CD4-positive, alpha-beta T cell (primary cell): ENCODE measurements at regions not wholly inside any gene's neighbourhood (a gene's known extent, or its start where the extent isn't known, plus 50 kb on each side); places are given as distances from the start of the nearest gene placed in this dataset.

Experiments used
- ATAC-seq: fragments of 200-7000 bp; cut with Tn5 transposase; one replicate; pipeline ENCODE4 v1.10.0; 2022; ENCODE audit warnings: mild to moderate bottlenecking; ENCODE audit not compliant: poor library complexity
- CTCF ChIA-PET: fragments of 350-600 bp; sonication (Branson Sonifier 250); formaldehyde crosslinking; loops from one replicate; lab custom pipeline; 2021; ENCODE audit warnings: antibody characterized with exemption, inconsistent platforms; lab: Charles Lee
- POLR2A ChIA-PET: fragments of 350-600 bp; sonication (Branson Sonifier 250); formaldehyde crosslinking; loops from one replicate; lab custom pipeline; 2021; ENCODE audit warnings: antibody characterized with exemption, inconsistent platforms; lab: Charles Lee
- DNase-seq, 14 experiments: peaks; one replicate each; pipeline ENCODE4 v3.0.0-alpha.2; 2013 to 2020; ENCODE audit warnings: mixed read lengths in 2 of 14
- H3K27ac ChIP-seq, 2 donors: one replicate each; pipeline versions ENCODE4 v1.5.1 to v1.7.0; 2013; ENCODE audit warnings: low read length in 2 of 2, low read depth in 1 of 2, mild to moderate bottlenecking in 1 of 2
- H3K27me3 ChIP-seq, 2 experiments: 1 replicate in 1 of 2; 2 replicates in 1 of 2; pipeline versions ENCODE4 v1.6.1 to v1.7.0; 2013; ENCODE audit warnings: low read length in 2 of 2, control low read depth in 1 of 2, mild to moderate bottlenecking in 1 of 2, moderate library complexity in 1 of 2; ENCODE audit not compliant: insufficient read depth in 2 of 2, control insufficient read depth in 1 of 2
- H3K36me3 ChIP-seq: one replicate; pipeline ENCODE4 v1.6.1; 2013; ENCODE audit warnings: low read length, control low read depth; ENCODE audit not compliant: insufficient read depth
- H3K4me1 ChIP-seq: one replicate; pipeline ENCODE4 v1.6.1; 2013; ENCODE audit warnings: low read length, control low read depth; ENCODE audit not compliant: insufficient read depth
- H3K4me3 ChIP-seq: one replicate; pipeline ENCODE4 v1.5.1; 2013; ENCODE audit warnings: mild to moderate bottlenecking, low read length, moderate library complexity
- H3K9me3 ChIP-seq, 2 experiments: 1 replicate in 1 of 2; 2 replicates in 1 of 2; pipeline versions ENCODE4 v1.6.1 to v1.7.0; 2013; ENCODE audit warnings: low read length in 2 of 2, mild to moderate bottlenecking in 2 of 2, control low read depth in 1 of 2, moderate library complexity in 1 of 2; ENCODE audit not compliant: control insufficient read depth in 1 of 2, insufficient read depth in 1 of 2
- H3K27ac Mint-ChIP-seq: one replicate; pipeline ENCODE4 v1.8.0; 2020; ENCODE audit warnings: mixed read lengths
- H3K27me3 Mint-ChIP-seq: one replicate; pipeline ENCODE4 v1.8.0; 2021; ENCODE audit warnings: mixed read lengths
- H3K36me3 Mint-ChIP-seq: one replicate; pipeline ENCODE4 v1.8.0; 2021; ENCODE audit warnings: low read depth, mixed read lengths
- H3K4me1 Mint-ChIP-seq: one replicate; pipeline ENCODE4 v1.8.0; 2021; ENCODE audit warnings: low read depth, mixed read lengths
- H3K4me3 Mint-ChIP-seq: one replicate; pipeline ENCODE4 v1.8.0; 2020; ENCODE audit warnings: mild to moderate bottlenecking, mixed read lengths
- H3K9me3 Mint-ChIP-seq: one replicate; pipeline ENCODE4 v1.8.0; 2020; ENCODE audit warnings: mixed read lengths
- intact Hi-C, 2 experiments: fragments of 100-400 bp; cut with DNase I in 1 of 2; cut with micrococcal nuclease in 1 of 2; formaldehyde crosslinking; loops; one replicate each; pipeline versions ENCODE4 v1.15.1 to v1.9.0; 2023 to 2025; cut with DNase I, micrococcal nuclease
- TF ChIP-seq, protein P1 (sequence below): fragments of 200-600 bp; IDR thresholded peaks from one replicate; pipeline ENCODE4 v1.8.0; 2022; ENCODE audit warnings: antibody characterized with exemption, mild to moderate bottlenecking

DNA sequence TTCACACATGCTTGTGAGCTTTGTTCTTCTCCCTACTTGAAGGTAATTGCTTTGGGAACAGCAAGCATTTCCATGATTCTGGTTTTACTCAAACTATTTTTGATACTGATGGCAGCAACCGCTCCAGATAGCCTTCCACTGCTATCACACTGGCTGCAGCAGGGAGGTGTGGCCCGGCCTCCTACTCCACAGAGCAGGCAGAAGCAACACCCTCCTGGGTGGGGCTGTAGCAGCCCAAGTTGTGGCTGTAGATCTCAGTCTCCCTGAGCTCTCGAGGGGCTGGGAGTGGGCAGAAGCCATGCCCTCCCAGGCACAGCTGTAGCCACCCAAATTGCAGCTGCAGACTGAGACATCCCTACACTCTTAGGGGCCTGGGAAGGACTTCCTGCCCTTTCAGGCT, 878.8 kb upstream of the GBE1 start:
- CTCF ChIA-PET = no interaction called here
- Mint-ChIP-seq H3K4me3 (no peak overlapping the region), H3K36me3 (no peaks in the 10 kb centered on the region), H3K27ac (no peak overlapping the region), H3K9me3 (peaks cover 2% of the 10 kb centered on the region), H3K27me3 (no peaks in the 10 kb centered on the region), H3K4me1 (no peaks in the 10 kb centered on the region)
- DNase-seq (no peak), ATAC-seq (no peak)
- intact Hi-C loops = no loop called here
- Histone ChIP-seq H3K9me3 (peaks cover 5 to 18% of the 10 kb centered on the region in 2 experiments), H3K36me3 (no peaks in the 10 kb centered on the region), H3K4me3 (no peak overlapping the region), H3K27me3 (no peaks in the 10 kb centered on the region), H3K27ac (no peak overlapping the region), H3K4me1 (no peaks in the 10 kb centered on the region)
- POLR2A ChIA-PET = no interaction called here
- TF ChIP-seq, protein P1, sequence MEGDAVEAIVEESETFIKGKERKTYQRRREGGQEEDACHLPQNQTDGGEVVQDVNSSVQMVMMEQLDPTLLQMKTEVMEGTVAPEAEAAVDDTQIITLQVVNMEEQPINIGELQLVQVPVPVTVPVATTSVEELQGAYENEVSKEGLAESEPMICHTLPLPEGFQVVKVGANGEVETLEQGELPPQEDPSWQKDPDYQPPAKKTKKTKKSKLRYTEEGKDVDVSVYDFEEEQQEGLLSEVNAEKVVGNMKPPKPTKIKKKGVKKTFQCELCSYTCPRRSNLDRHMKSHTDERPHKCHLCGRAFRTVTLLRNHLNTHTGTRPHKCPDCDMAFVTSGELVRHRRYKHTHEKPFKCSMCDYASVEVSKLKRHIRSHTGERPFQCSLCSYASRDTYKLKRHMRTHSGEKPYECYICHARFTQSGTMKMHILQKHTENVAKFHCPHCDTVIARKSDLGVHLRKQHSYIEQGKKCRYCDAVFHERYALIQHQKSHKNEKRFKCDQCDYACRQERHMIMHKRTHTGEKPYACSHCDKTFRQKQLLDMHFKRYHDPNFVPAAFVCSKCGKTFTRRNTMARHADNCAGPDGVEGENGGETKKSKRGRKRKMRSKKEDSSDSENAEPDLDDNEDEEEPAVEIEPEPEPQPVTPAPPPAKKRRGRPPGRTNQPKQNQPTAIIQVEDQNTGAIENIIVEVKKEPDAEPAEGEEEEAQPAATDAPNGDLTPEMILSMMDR = no peak

DNA sequence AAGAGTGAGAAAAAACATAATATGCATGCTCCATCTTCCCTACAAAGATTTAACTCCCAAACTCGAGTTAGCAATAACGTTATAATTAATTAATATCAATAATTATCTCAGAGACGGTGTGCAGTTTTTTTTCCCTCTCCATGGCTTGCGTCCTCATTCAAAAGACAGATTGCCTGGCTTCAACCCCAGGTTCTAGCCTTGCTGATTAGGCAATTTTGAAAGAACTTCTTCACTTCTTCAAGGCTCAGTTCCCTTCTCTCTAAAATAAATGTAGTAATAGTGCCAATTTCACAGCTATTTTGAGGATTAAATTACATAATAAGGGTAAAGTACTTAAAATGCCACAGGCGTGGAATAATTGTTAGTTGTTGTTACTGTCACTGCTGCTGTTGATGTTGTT, 876.1 kb upstream of the GBE1 start:
- Mint-ChIP-seq H3K27me3 (no peaks in the 10 kb centered on the region), H3K9me3 (no peaks in the 10 kb centered on the region), H3K4me1 (no peaks in the 10 kb centered on the region), H3K4me3 (no peak overlapping the region), H3K27ac (no peak overlapping the region), H3K36me3 (no peaks in the 10 kb centered on the region)
- no peaks in the 10 kb centered on the region for H3K27me3 ChIP-seq
- ChIA-PET CTCF (no interaction called here), POLR2A (no interaction called here)
- TF ChIP-seq, protein P1 = no peak
- H3K9me3 ChIP-seq = peaks cover 4 to 18% of the 10 kb centered on the region in 2 experiments
- H3K27ac ChIP-seq = no peak overlapping the region
- intact Hi-C loops = no loop called here
- no peaks in the 10 kb centered on the region for H3K36me3 ChIP-seq
- DNase-seq (no peak), ATAC-seq (no peak)
- H3K4me1 ChIP-seq = no peaks in the 10 kb centered on the region
- H3K4me3 ChIP-seq = no peak overlapping the region

DNA sequence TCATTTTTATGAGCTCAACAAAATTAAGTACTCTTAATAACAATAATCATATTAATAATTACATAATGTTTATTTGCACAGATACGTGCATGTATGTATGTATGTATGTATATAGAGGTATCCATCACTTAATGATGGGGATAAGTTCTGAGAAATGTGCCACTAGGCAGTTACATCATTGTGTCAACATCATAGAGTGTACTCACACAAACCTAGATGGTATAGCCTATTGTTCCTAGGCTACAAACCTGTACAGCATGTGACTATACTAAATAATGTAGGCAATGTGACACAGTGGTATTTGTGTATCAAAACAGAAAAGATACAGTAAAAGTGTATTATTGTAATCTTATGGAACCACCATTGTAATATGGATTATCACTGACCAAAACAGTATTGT, 874.7 kb upstream of the GBE1 start:
- Mint-ChIP-seq H3K27me3 (no peaks in the 10 kb centered on the region), H3K27ac (no peak overlapping the region), H3K4me1 (no peaks in the 10 kb centered on the region), H3K36me3 (no peaks in the 10 kb centered on the region), H3K4me3 (no peak overlapping the region), H3K9me3 (no peaks in the 10 kb centered on the region)
- ChIA-PET POLR2A (no interaction called here), CTCF (no interaction called here)
- H3K4me1 ChIP-seq = no peaks in the 10 kb centered on the region
- H3K27me3 ChIP-seq = no peaks in the 10 kb centered on the region
- no peaks in the 10 kb centered on the region for H3K36me3 ChIP-seq
- DNase-seq (no peak), ATAC-seq (no peak)
- H3K27ac ChIP-seq = no peak overlapping the region
- no peak overlapping the region for H3K4me3 ChIP-seq
- H3K9me3 ChIP-seq = peaks cover 0 to 12% of the 10 kb centered on the region in 2 experiments
- TF ChIP-seq, protein P1 = no peak
- intact Hi-C loops = no loop called here
